ENCODE measurements at regions not wholly inside any gene's neighbourhood (a gene's known extent, or its start where the extent isn't known, plus 50 kb on each side); places are given as distances from the start of the nearest gene placed in this dataset.

DNA sequence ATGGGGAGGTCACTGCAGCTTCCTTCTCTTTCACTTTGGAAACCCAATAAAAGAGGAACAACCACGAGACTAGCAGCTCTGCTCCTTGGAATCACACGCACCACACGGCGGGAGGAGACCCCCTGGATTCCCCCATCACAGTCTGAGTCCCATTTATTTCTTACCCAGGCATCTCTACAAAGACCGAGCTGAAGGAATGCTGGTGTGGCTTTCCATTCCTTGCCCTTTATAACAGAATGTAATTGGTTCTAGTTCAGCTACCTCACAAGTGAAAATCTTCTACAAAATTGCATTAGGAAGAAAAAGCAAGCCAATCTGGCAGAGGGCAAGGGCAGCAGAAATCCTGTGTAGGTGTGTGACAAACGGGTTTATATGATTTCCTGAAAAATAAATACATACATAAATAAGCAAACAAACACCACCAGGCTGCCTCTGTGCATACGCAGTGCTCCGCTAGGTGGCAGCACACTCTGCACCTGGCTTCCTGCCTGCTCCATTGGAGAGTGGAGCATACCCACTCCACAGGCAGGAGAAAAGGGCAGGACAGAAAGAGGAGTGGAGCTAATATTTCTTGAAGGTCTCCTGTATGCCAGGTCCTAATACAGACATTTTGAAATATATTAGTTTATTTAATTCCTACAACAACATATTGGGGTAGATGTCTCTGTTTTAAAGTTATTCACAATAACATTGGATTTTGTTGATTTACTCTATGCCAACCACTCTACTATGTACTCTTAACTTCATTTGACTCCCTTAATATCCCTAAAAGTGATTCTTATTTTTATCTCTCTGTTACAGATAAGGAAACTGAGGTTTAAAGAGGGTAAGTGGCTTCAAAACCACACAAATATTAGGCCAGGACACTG is 673.1 kb downstream of the KCNA4 start:
- H3K9me3 ChIP-seq (replicated peaks; ENCODE audit: control insufficient read depth, low read depth, low read length), result no peaks in the 10 kb centered on the region
- H3K36me3 ChIP-seq (ENCODE audit: control insufficient read depth, insufficient read depth, low read length), result no peaks in the 10 kb centered on the region
- 33% methylated on average over 1 of the region's 8 CpGs for WGBS (ENCODE audit: insufficient coverage)
- H3K4me3 ChIP-seq (ENCODE audit: low read length), result no peak overlapping the region
- no peaks in the 10 kb centered on the region for H3K27me3 ChIP-seq (ENCODE audit: control insufficient read depth, insufficient read depth, low read length)
- no peaks in the 10 kb centered on the region for H3K4me1 ChIP-seq (ENCODE audit: control insufficient read depth, insufficient read depth, low read length)
- H3K27ac ChIP-seq (ENCODE audit: low read length), result no peak overlapping the region
- peak; percentile 32 for DNase-seq

DNA sequence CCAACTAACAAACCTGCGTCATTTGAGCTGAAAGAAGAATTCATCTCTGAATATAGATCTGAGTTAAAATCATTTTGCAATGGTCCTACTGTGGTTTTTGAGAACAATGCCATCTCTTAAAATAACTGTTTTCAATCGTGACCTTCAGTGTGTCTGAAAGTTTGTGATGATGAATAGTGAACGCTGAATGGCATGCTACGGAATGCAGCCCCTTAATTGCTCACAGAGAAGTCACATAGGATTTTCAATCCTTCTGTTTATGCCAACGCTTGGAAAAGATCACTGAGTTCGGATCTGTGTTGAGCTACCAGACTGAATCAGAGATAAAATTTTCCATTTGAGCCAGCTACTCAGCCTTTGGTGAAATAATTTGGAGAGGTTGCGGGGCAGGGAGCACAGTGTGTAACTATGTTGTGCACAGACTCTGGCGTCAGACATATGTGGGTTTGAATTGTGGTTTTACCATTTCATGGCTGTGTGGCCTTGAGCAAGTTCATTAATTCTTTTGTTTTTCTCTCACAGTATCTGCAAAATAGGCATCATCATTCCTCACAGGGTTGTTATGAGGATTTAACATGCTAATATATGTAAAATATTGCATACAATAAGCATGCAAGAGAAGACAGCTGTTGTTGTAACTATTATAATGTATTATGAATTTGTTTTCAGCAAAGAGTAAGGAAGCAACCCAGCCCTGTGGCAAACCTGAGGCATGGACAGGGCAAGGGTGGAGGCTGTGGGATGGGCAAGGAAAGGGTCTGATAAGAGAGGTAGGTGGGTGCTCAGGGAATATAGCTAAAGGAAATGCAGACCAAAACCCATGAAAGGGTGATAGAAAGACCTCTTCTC is 679.9 kb downstream of the KCNA4 start:
- no peaks in the 10 kb centered on the region for H3K4me1 ChIP-seq (ENCODE audit: control insufficient read depth, insufficient read depth, low read length)
- no peaks in the 10 kb centered on the region for H3K27me3 ChIP-seq (ENCODE audit: control insufficient read depth, insufficient read depth, low read length)
- no peak overlapping the region for H3K4me3 ChIP-seq (ENCODE audit: low read length)
- H3K27ac ChIP-seq (ENCODE audit: low read length), result no peak overlapping the region
- H3K9me3 ChIP-seq (replicated peaks; ENCODE audit: control insufficient read depth, low read depth, low read length), result no peaks in the 10 kb centered on the region
- 64% methylated on average over 4 of the region's 8 CpGs for WGBS (ENCODE audit: insufficient coverage)
- DNase-seq, result no peak
- H3K36me3 ChIP-seq (ENCODE audit: control insufficient read depth, insufficient read depth, low read length), result no peaks in the 10 kb centered on the region

DNA sequence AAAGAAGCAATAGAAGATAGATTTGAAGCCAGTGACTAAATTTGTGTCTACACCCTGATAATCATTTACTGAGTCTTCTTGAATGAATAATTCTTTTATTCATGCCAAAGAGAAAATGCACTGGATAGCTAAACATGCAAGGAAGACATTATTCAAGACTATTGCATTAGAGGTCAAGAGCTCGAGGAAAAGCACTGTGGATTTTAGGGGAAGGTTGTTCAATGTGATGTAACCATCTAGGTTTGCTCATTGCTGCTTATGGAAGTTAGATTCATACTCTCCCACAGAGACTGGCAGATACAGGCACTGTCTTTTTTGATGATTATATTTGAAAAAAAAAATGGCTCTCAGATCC is 682.1 kb downstream of the KCNA4 start:
- Histone ChIP-seq H3K27ac (ENCODE audit: low read length) (no peak overlapping the region), H3K36me3 (ENCODE audit: control insufficient read depth, insufficient read depth, low read length) (no peaks in the 10 kb centered on the region), H3K9me3 (replicated peaks; ENCODE audit: control insufficient read depth, low read depth, low read length) (no peaks in the 10 kb centered on the region), H3K27me3 (ENCODE audit: control insufficient read depth, insufficient read depth, low read length) (no peaks in the 10 kb centered on the region), H3K4me1 (ENCODE audit: control insufficient read depth, insufficient read depth, low read length) (no peaks in the 10 kb centered on the region), H3K4me3 (ENCODE audit: low read length) (no peak overlapping the region)
- no CpG with 5 or more reads among the region's 1 CpG for WGBS (ENCODE audit: insufficient coverage)
- DNase-seq, result no peak

DNA sequence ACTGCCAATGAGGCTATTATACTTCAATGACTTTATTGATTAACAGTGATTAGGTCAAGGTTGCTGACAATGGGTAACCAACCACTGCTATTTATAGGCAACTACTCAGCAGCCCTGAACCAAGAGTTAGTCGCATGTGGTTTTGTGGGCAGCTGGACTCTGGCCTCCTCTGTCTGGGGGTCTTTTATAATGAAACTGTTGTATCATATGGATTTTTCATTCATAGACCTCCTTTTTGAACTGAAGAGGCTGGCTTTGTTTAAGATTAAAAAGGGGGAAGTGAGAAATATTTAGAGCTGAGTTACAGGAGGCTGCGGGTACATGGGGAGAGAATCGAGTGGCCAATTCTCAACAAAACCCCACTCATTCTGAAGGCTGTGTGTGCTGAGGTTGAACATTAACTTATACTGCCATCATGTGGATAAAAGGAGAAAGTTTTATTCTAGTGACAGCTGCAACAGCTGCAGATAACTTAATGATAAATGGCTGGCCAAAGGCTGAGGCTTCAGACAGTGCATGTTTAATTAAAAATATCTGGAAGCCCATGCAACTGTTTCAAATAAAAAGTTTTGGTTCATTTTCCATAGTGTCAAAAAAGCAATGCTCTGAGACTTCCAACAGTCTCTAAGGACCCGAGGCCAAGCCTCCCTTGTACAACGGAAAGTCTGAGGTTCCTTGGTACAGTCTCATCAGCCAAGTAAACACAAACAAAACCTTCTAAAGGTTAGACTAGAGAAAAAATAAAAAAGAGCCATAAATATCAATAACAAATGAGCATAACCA is 682.6 kb downstream of the KCNA4 start:
- Histone ChIP-seq H3K4me3 (ENCODE audit: low read length) (no peak overlapping the region), H3K27me3 (ENCODE audit: control insufficient read depth, insufficient read depth, low read length) (no peaks in the 10 kb centered on the region), H3K4me1 (ENCODE audit: control insufficient read depth, insufficient read depth, low read length) (no peaks in the 10 kb centered on the region), H3K36me3 (ENCODE audit: control insufficient read depth, insufficient read depth, low read length) (no peaks in the 10 kb centered on the region), H3K27ac (ENCODE audit: low read length) (no peak overlapping the region), H3K9me3 (replicated peaks; ENCODE audit: control insufficient read depth, low read depth, low read length) (no peaks in the 10 kb centered on the region)
- WGBS (ENCODE audit: insufficient coverage), result no CpG with 5 or more reads among the region's 5 CpGs
- peak; percentile 63 for DNase-seq

GRCh38 chr11:29331451-29332010 is 685.3 kb downstream of the KCNA4 start:
- DNase-seq, result no peak
- Histone ChIP-seq H3K36me3 (ENCODE audit: control insufficient read depth, insufficient read depth, low read length) (no peaks in the 10 kb centered on the region), H3K9me3 (replicated peaks; ENCODE audit: control insufficient read depth, low read depth, low read length) (no peaks in the 10 kb centered on the region), H3K4me1 (ENCODE audit: control insufficient read depth, insufficient read depth, low read length) (no peaks in the 10 kb centered on the region), H3K27ac (ENCODE audit: low read length) (no peak overlapping the region), H3K27me3 (ENCODE audit: control insufficient read depth, insufficient read depth, low read length) (no peaks in the 10 kb centered on the region), H3K4me3 (ENCODE audit: low read length) (no peak overlapping the region)
- WGBS (ENCODE audit: insufficient coverage), result no CpG with 5 or more reads among the region's 3 CpGs

DNA sequence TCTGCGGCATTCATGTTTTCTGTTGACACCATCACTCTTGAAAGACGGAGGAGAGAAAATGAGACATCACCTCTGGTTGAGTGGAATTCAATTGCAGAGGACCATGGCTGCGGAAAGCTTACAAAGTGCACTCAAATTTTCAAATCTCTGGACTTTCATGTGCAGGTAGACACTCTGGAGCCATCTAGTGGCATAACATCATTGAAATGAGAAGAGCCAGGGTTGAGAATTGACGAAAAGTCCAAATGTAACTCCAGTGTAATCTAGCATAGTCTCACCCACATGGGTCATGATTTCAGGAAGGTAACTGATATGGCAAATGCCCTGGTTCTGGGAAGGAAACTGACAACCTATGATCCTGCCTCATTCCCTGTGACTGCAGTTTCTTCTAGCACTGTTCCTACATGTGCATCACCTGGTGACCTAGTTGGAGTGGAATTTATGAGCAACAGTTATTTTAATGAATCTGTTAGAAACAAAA is 687.8 kb downstream of the KCNA4 start:
- no peaks in the 10 kb centered on the region for H3K27me3 ChIP-seq (ENCODE audit: control insufficient read depth, insufficient read depth, low read length)
- peak; percentile 53 for DNase-seq
- no peaks in the 10 kb centered on the region for H3K36me3 ChIP-seq (ENCODE audit: control insufficient read depth, insufficient read depth, low read length)
- WGBS (ENCODE audit: insufficient coverage), result 37% methylated on average over 2 of the region's 4 CpGs
- H3K27ac ChIP-seq (ENCODE audit: low read length), result no peak overlapping the region
- no peak overlapping the region for H3K4me3 ChIP-seq (ENCODE audit: low read length)
- H3K9me3 ChIP-seq (replicated peaks; ENCODE audit: control insufficient read depth, low read depth, low read length), result no peaks in the 10 kb centered on the region
- no peaks in the 10 kb centered on the region for H3K4me1 ChIP-seq (ENCODE audit: control insufficient read depth, insufficient read depth, low read length)

DNA sequence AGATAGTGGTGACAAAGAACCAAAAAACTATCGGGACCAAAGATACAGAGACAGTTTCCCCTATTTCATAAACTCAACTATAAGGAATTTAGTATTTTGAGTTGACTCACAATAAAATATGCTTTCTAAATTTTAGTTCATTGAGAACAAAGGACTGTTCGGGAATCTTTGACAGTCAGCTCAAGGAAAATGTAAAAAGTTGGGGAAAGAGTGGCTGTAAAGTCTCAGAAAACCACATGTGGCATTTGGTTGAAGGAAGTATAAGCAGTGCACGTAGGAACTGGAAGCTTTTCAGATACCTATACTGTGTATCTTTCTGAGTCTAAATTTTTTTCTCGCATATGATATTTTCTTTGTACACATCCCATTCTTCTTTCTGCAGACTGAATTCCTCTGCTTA is 688.9 kb downstream of the KCNA4 start:
- no peaks in the 10 kb centered on the region for H3K4me1 ChIP-seq (ENCODE audit: control insufficient read depth, insufficient read depth, low read length)
- no peaks in the 10 kb centered on the region for H3K27me3 ChIP-seq (ENCODE audit: control insufficient read depth, insufficient read depth, low read length)
- DNase-seq, result no peak
- no peak overlapping the region for H3K27ac ChIP-seq (ENCODE audit: low read length)
- no peaks in the 10 kb centered on the region for H3K9me3 ChIP-seq (replicated peaks; ENCODE audit: control insufficient read depth, low read depth, low read length)
- no peak overlapping the region for H3K4me3 ChIP-seq (ENCODE audit: low read length)
- 100% methylated on average over 1 of the region's 4 CpGs for WGBS (ENCODE audit: insufficient coverage)
- no peaks in the 10 kb centered on the region for H3K36me3 ChIP-seq (ENCODE audit: control insufficient read depth, insufficient read depth, low read length)

DNA sequence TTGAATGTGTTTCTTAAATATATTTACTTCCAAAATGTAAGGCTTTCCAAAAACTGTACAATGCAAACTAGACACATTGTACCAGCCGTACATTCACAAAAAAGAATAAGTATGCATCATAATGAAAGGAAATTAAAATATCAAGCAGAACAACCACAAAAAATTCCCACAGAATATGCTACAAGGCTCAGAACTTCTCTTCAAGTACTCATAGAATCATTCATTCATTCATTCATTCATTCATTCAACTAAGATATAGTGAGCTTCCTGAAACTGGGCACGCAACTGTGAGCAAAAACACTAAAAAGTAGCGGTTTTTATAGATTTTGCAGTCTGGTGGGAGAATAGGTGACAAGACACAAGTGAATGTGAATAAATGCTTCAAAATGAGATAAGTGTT is 690.1 kb downstream of the KCNA4 start:
- 100% methylated on average over 2 of the region's 3 CpGs for WGBS (ENCODE audit: insufficient coverage)

DNA sequence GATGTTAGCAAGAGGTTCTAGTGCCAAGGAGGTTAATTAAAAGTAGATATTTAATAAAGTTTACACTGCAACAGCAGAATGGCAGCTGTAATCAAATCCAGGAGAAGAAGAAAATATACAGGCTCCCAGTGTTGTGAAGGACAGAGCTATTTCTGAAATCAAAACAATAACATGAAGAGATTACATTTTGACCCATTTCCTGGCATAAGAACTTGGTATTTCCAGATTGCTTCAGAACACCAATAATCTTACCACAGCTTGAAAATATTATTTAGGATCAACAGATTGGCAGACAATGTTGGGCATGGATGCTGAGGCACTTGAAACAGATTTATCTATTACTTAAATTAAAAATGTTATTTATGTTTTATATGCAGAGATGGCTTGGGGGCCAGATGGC is 692.5 kb downstream of the KCNA4 start:
- no peaks in the 10 kb centered on the region for H3K9me3 ChIP-seq (replicated peaks; ENCODE audit: control insufficient read depth, low read depth, low read length)
- no peaks in the 10 kb centered on the region for H3K27me3 ChIP-seq (ENCODE audit: control insufficient read depth, insufficient read depth, low read length)
- H3K4me1 ChIP-seq (ENCODE audit: control insufficient read depth, insufficient read depth, low read length), result no peaks in the 10 kb centered on the region
- H3K4me3 ChIP-seq (ENCODE audit: low read length), result no peak overlapping the region
- H3K27ac ChIP-seq (ENCODE audit: low read length), result no peak overlapping the region
- no peak for DNase-seq
- no peaks in the 10 kb centered on the region for H3K36me3 ChIP-seq (ENCODE audit: control insufficient read depth, insufficient read depth, low read length)

More for the DNA sequence above, 690.1 kb downstream of the KCNA4 start:
- Histone ChIP-seq H3K9me3 (replicated peaks; ENCODE audit: control insufficient read depth, low read depth, low read length) (no peaks in the 10 kb centered on the region), H3K4me3 (ENCODE audit: low read length) (no peak overlapping the region), H3K36me3 (ENCODE audit: control insufficient read depth, insufficient read depth, low read length) (no peaks in the 10 kb centered on the region), H3K4me1 (ENCODE audit: control insufficient read depth, insufficient read depth, low read length) (no peaks in the 10 kb centered on the region), H3K27ac (ENCODE audit: low read length) (no peak overlapping the region), H3K27me3 (ENCODE audit: control insufficient read depth, insufficient read depth, low read length) (no peaks in the 10 kb centered on the region)
- DNase-seq, result no peak
